SJCRH30 (cell line): ENCODE measurements at regions not wholly inside any gene's neighbourhood (a gene's known extent, or its start where the extent isn't known, plus 50 kb on each side); places are given as distances from the start of the nearest gene placed in this dataset.
"Not testable (repeated sequence)": the region's sequence is repeated elsewhere in the genome, so short reads cannot be mapped to it uniquely, and the experiment has no call there.

Experiments used
- DNase-seq, 2 experiments: peaks; one replicate each; pipeline ENCODE4 v3.0.0-alpha.2; 2015 to 2020
- H3K27ac ChIP-seq: fragments of 250-450 bp; sonication (Bioruptor Pico); 2 replicates; pipeline ENCODE4 v1.5.1; 2020; ENCODE audit warnings: mild to moderate bottlenecking, moderate library complexity
- H3K27me3 ChIP-seq: fragments of 250-450 bp; sonication (Bioruptor Pico); 2 replicates; pipeline ENCODE4 v1.5.1; 2020; ENCODE audit warnings: mild to moderate bottlenecking, moderate library complexity
- H3K36me3 ChIP-seq: fragments of 250-450 bp; sonication (Bioruptor Pico); 2 replicates; pipeline ENCODE4 v1.5.1; 2020; ENCODE audit warnings: mild to moderate bottlenecking, moderate library complexity
- H3K4me1 ChIP-seq: fragments of 250-450 bp; sonication (Bioruptor Pico); 2 replicates; pipeline ENCODE4 v1.5.1; 2020; ENCODE audit warnings: mild to moderate bottlenecking, moderate library complexity
- H3K4me3 ChIP-seq: fragments of 250-450 bp; sonication (Bioruptor Pico); 2 replicates; pipeline ENCODE4 v1.5.1; 2020; ENCODE audit warnings: mild to moderate bottlenecking, moderate library complexity
- H3K9me3 ChIP-seq: fragments of 250-450 bp; sonication (Bioruptor Pico); replicated peaks from 2 replicates; pipeline ENCODE4 v1.5.1; 2020; ENCODE audit warnings: mild to moderate bottlenecking, moderate library complexity

GRCh38 chr3:127444761-127445160, 145.8 kb downstream of the TPRA1 start:
- no peak for DNase-seq
- no peak overlapping the region for H3K27ac ChIP-seq
- no peaks in the 10 kb centered on the region for H3K36me3 ChIP-seq
- H3K27me3 ChIP-seq, result no peaks in the 10 kb centered on the region
- H3K9me3 ChIP-seq, result 0 out of 2 replicates have a peak, but pooled peaks cover 2% of the 10 kb centered on the region
- no peaks in the 10 kb centered on the region for H3K4me1 ChIP-seq
- no peak overlapping the region for H3K4me3 ChIP-seq

- no peaks in the 10 kb centered on the region for H3K36me3 ChIP-seq
- no peak overlapping the region for H3K27ac ChIP-seq
- no peaks in the 10 kb centered on the region for H3K4me1 ChIP-seq
- H3K4me3 ChIP-seq, result no peak overlapping the region
- H3K27me3 ChIP-seq, result no peaks in the 10 kb centered on the region
- peak in 1 of 2 experiments; percentile 25 for DNase-seq
- H3K9me3 ChIP-seq, result 0 out of 2 replicates have a peak, but pooled peaks cover 2% of the 10 kb centered on the region
These were observed 146.8 kb downstream of the TPRA1 start for GRCh38 chr3:127443581-127444375.

- Histone ChIP-seq H3K4me3 (no peak overlapping the region), H3K27me3 (no peaks in the 10 kb centered on the region), H3K9me3 (0 out of 2 replicates have a peak, but pooled peaks cover 2% of the 10 kb centered on the region), H3K4me1 (no peaks in the 10 kb centered on the region), H3K27ac (no peak overlapping the region), H3K36me3 (no peaks in the 10 kb centered on the region)
- DNase-seq, result no peak
These were observed 148.0 kb downstream of the TPRA1 start for GRCh38 chr3:127442506-127442905.

GRCh38 chr3:127441764-127442163, 148.8 kb downstream of the TPRA1 start:
- Histone ChIP-seq H3K27ac (no peak overlapping the region), H3K4me1 (no peaks in the 10 kb centered on the region), H3K9me3 (0 out of 2 replicates have a peak, but pooled peaks cover 2% of the 10 kb centered on the region), H3K27me3 (no peaks in the 10 kb centered on the region), H3K4me3 (no peak overlapping the region), H3K36me3 (no peaks in the 10 kb centered on the region)
- no peak for DNase-seq

GRCh38 chr3:127440384-127440783, 150.1 kb downstream of the TPRA1 start:
- Histone ChIP-seq H3K27ac (no peak overlapping the region), H3K4me3 (no peak overlapping the region), H3K9me3 (0 out of 2 replicates have a peak, but pooled peaks cover 2% of the 10 kb centered on the region), H3K36me3 (no peaks in the 10 kb centered on the region), H3K4me1 (no peaks in the 10 kb centered on the region), H3K27me3 (no peaks in the 10 kb centered on the region)
- no peak for DNase-seq

- no peak overlapping the region for H3K4me3 ChIP-seq
- DNase-seq, result no peak
- H3K36me3 ChIP-seq, result no peaks in the 10 kb centered on the region
- H3K4me1 ChIP-seq, result no peaks in the 10 kb centered on the region
- no peak overlapping the region for H3K27ac ChIP-seq
- H3K27me3 ChIP-seq, result no peaks in the 10 kb centered on the region
- 0 out of 2 replicates have a peak, but pooled peaks cover 2% of the 10 kb centered on the region for H3K9me3 ChIP-seq
These were observed 150.9 kb downstream of the TPRA1 start for GRCh38 chr3:127439621-127440020.

- H3K27me3 ChIP-seq, result no peaks in the 10 kb centered on the region
- H3K27ac ChIP-seq, result no peak overlapping the region
- H3K9me3 ChIP-seq, result 0 out of 2 replicates have a peak, but pooled peaks cover 2% of the 10 kb centered on the region
- no peak overlapping the region for H3K4me3 ChIP-seq
- H3K36me3 ChIP-seq, result no peaks in the 10 kb centered on the region
- no peak for DNase-seq
- H3K4me1 ChIP-seq, result no peaks in the 10 kb centered on the region
These were observed 151.1 kb upstream of the PRR20G start for GRCh38 chr3:127438951-127439350.

DNA sequence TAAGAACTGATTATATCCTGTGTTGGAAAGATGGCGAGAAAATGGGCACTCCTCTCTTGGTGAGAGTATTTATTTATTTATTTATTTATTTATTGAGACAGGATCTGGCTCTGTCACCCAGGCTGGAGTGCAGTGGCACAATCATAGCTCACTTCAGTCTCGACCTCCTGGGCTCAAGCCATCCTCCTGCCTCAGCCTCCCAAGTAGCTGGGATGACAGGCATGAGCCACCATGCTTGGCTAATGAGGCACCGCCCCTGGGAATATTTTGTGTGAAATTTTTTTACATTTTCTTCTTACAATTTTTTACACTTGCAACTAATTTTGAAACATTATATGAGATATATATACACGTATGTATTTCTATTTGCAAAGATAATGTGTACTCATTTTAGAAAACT, 150.5 kb upstream of the PRR20G start:
- no peak for DNase-seq
- H3K27me3 ChIP-seq, result no peaks in the 10 kb centered on the region
- H3K4me1 ChIP-seq, result no peaks in the 10 kb centered on the region
- no peaks in the 10 kb centered on the region for H3K36me3 ChIP-seq
- no peak overlapping the region for H3K27ac ChIP-seq
- H3K4me3 ChIP-seq, result no peak overlapping the region
- 0 out of 2 replicates have a peak, but pooled peaks cover 2% of the 10 kb centered on the region for H3K9me3 ChIP-seq

GRCh38 chr3:127435299-127435698, 147.5 kb upstream of the PRR20G start:
- not testable (repeated sequence) for DNase-seq, H3K36me3 ChIP-seq, H3K4me1 ChIP-seq, H3K9me3 ChIP-seq, H3K27me3 ChIP-seq, H3K27ac ChIP-seq, H3K4me3 ChIP-seq

DNA sequence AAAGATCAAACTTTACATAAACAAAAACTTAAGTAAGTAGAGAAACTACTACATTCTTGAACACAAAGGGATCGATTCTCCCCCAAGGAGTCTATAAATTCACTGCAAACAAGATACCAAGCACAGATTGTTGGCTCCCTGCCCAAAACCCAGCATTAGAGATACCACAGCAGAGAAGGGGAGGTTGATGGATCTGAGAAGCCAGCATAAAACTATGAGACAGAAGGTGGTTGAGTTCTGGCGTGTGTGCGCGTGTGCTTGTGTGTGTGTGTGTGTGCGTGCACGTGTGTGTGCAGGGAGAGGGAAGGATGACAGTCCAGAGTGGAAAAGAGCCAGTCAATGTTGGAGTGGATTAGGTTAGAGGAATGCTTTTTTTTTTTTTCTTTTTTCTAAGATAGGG, 143.2 kb upstream of the PRR20G start:
- no peak overlapping the region for H3K4me3 ChIP-seq
- no peaks in the 10 kb centered on the region for H3K36me3 ChIP-seq
- no peaks in the 10 kb centered on the region for H3K4me1 ChIP-seq
- no peaks in the 10 kb centered on the region; the same call in 1 of the 2 replicates for H3K27me3 ChIP-seq
- peak in 1 of 2 experiments; percentile 32 for DNase-seq
- no peak overlapping the region for H3K27ac ChIP-seq
- H3K9me3 ChIP-seq, result no peaks in the 10 kb centered on the region

GRCh38 chr3:127428344-127428997, 140.6 kb upstream of the PRR20G start:
- Histone ChIP-seq H3K36me3 (no peaks in the 10 kb centered on the region), H3K4me1 (no peaks in the 10 kb centered on the region), H3K27ac (no peak overlapping the region), H3K4me3 (no peak overlapping the region), H3K9me3 (no peaks in the 10 kb centered on the region), H3K27me3 (no peaks in the 10 kb centered on the region; the same call in 1 of the 2 replicates)
- DNase-seq, result no peak

- no peaks in the 10 kb centered on the region for H3K9me3 ChIP-seq
- no peak overlapping the region for H3K4me3 ChIP-seq
- H3K4me1 ChIP-seq, result no peaks in the 10 kb centered on the region
- no peak overlapping the region for H3K27ac ChIP-seq
- no peaks in the 10 kb centered on the region for H3K36me3 ChIP-seq
- no peaks in the 10 kb centered on the region; the same call in 1 of the 2 replicates for H3K27me3 ChIP-seq
- no peak for DNase-seq
These were observed 139.8 kb upstream of the PRR20G start for GRCh38 chr3:127427666-127428065.

DNA sequence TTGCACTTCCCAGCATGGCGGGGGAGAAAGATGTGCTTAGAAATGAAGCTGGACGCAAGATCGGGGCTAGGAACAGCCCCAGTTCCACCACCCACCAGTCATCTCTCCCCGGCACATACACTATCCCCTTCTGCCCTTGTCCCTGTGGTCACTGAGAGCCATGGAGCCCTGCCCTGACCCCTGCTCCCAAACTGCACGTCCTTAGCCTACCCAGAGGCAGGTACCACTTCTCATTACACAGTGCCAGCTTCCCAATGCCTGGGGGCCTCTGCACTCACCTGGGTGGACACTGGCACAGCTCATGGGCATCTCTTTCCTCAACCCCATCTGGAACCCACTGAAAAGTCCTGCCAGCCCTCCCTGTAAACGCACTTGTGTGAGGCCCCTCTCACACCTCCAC, 139.3 kb upstream of the PRR20G start:
- peaks cover under 1% of the 10 kb centered on the region; the same call in 1 of the 2 replicates for H3K27me3 ChIP-seq
- DNase-seq, result no peak
- H3K27ac ChIP-seq, result no peak overlapping the region
- H3K9me3 ChIP-seq, result no peaks in the 10 kb centered on the region
- no peak overlapping the region for H3K4me3 ChIP-seq
- H3K4me1 ChIP-seq, result no peaks in the 10 kb centered on the region
- no peaks in the 10 kb centered on the region for H3K36me3 ChIP-seq

- H3K36me3 ChIP-seq, result no peaks in the 10 kb centered on the region
- H3K27ac ChIP-seq, result no peak overlapping the region
- H3K4me1 ChIP-seq, result no peaks in the 10 kb centered on the region
- peak; percentile 42 to 46 for DNase-seq
- H3K27me3 ChIP-seq, result peaks cover 6% of the 10 kb centered on the region; the same call in 1 of the 2 replicates
- no peaks in the 10 kb centered on the region for H3K9me3 ChIP-seq
- H3K4me3 ChIP-seq, result no peak overlapping the region
These were observed 138.8 kb upstream of the PRR20G start for GRCh38 chr3:127426444-127427153.
